Kidney (tissue), 13 donors: ENCODE measurements at regions not wholly inside any gene's neighbourhood (a gene's known extent, or its start where the extent isn't known, plus 50 kb on each side); places are given as distances from the start of the nearest gene placed in this dataset.

Source experiments
- DNase-seq, 5 donors: peaks; one replicate each; pipeline ENCODE4 v3.0.0-alpha.2; 2013 to 2020
- FAIRE-seq: peaks from 2 replicates; lab custom pipeline; 2012; peaks lifted over from hg19 to GRCh38; lab: Jason Lieb, UNC
- H3K27ac ChIP-seq, 2 donors: one replicate each; pipeline ENCODE4 v1.7.0; 2013; ENCODE audit warnings: low read depth in 2 of 2, low read length in 2 of 2, inconsistent platforms in 1 of 2
- H3K27me3 ChIP-seq: one replicate; pipeline ENCODE4 v1.7.1; 2013; ENCODE audit warnings: low read length, inconsistent platforms; ENCODE audit not compliant: control insufficient read depth, insufficient read depth
- H3K36me3 ChIP-seq, 3 donors: one replicate each; pipeline versions ENCODE4 v1.7.0 to v1.7.1; 2013; ENCODE audit warnings: low read length in 3 of 3, control low read depth in 1 of 3, inconsistent platforms in 1 of 3; ENCODE audit not compliant: insufficient read depth in 3 of 3, control insufficient read depth in 2 of 3
- H3K4me1 ChIP-seq, 3 donors: one replicate each; pipeline versions ENCODE4 v1.7.0 to v1.7.1; 2013; ENCODE audit warnings: low read length in 3 of 3, inconsistent platforms in 1 of 3, low read depth in 1 of 3; ENCODE audit not compliant: control insufficient read depth in 2 of 3, insufficient read depth in 2 of 3
- H3K4me3 ChIP-seq, 3 donors: one replicate each; pipeline versions ENCODE4 v1.7.0 to v1.8.1; 2013; ENCODE audit warnings: low read length in 3 of 3, control low read depth in 1 of 3, inconsistent platforms in 1 of 3
- H3K9ac ChIP-seq, 3 donors: one replicate each; pipeline versions ENCODE4 v1.7.0 to v1.7.1; 2013; ENCODE audit warnings: low read length in 3 of 3, control low read depth in 1 of 3, inconsistent platforms in 1 of 3
- H3K9me3 ChIP-seq, 3 donors: one replicate each; pipeline versions ENCODE4 v1.7.0 to v1.7.1; 2013; ENCODE audit warnings: low read length in 3 of 3, control low read depth in 1 of 3, inconsistent platforms in 1 of 3; ENCODE audit not compliant: control insufficient read depth in 2 of 3, insufficient read depth in 1 of 3
- CTCF ChIP-seq: IDR thresholded peaks from 3 replicates; pipeline ENCODE4 v1.5.1; 2012; ENCODE audit warnings: mild to moderate bottlenecking, moderate library complexity, borderline replicate concordance; ENCODE audit not compliant: insufficient read depth; ENCODE audit errors: extremely low read depth
- intact Hi-C: fragments of 100-400 bp; cut with DNase I; formaldehyde crosslinking; loops from one replicate; pipeline ENCODE4 v1.11.1; 2022
- donor health status: control.
- donor health status: control.
- donor health status: control.
- donor health status: control.
- donor health status: control.
- donor health status: DM: yes; HTN: yes; CAD: no.
- donor health status: Normal renal cell carcinoma (clear cell type).

GRCh38 chr10:47225219-47225927 is 74.6 kb upstream of the GDF10 start:
- FAIRE-seq (no peak), DNase-seq (no peak)
- Histone ChIP-seq H3K9ac (no peak overlapping the region), H3K4me3 (no peak overlapping the region), H3K36me3 (no peaks in the 10 kb centered on the region), H3K9me3 (no peaks in the 10 kb centered on the region), H3K27me3 (no peaks in the 10 kb centered on the region), H3K4me1 (no peaks in the 10 kb centered on the region), H3K27ac (no peak overlapping the region)
- TF ChIP-seq CTCF: no peak
- intact Hi-C loops: no loop called here

- no peak for FAIRE-seq
- H3K27me3 ChIP-seq: no peaks in the 10 kb centered on the region
- DNase-seq: no peak
These were observed 73.9 kb upstream of the GDF10 start for GRCh38 chr10:47225928-47226645.

GRCh38 chr10:47230482-47230881 is 69.5 kb upstream of the GDF10 start:
- no peak for TF ChIP-seq CTCF
- no peak overlapping the region for H3K4me3 ChIP-seq
- FAIRE-seq (no peak), DNase-seq (no peak)
- intact Hi-C loops: no loop called here
- no peaks in the 10 kb centered on the region for H3K27me3 ChIP-seq
- no peak overlapping the region for H3K9ac ChIP-seq
- H3K27ac ChIP-seq: no peak overlapping the region
- H3K36me3 ChIP-seq: no peaks in the 10 kb centered on the region
- H3K9me3 ChIP-seq: no peaks in the 10 kb centered on the region
- H3K4me1 ChIP-seq: no peaks in the 10 kb centered on the region

More at GRCh38 chr10:47225928-47226645, 73.9 kb upstream of the GDF10 start:
- Histone ChIP-seq H3K27ac (no peak overlapping the region), H3K9me3 (no peaks in the 10 kb centered on the region), H3K4me3 (no peak overlapping the region), H3K4me1 (no peaks in the 10 kb centered on the region), H3K9ac (no peak overlapping the region), H3K36me3 (no peaks in the 10 kb centered on the region)
- no peak for TF ChIP-seq CTCF
- intact Hi-C loops: no loop called here
